C4-2B (cell line): ENCODE measurements at regions not wholly inside any gene's neighbourhood (a gene's known extent, or its start where the extent isn't known, plus 50 kb on each side); places are given as distances from the start of the nearest gene placed in this dataset.

Experiments used
- ZFX ChIP-seq: fragments of 450-650 bp; IDR thresholded peaks from 2 replicates; pipeline ENCODE4 v1.6.1; 2017
- TF ChIP-seq, protein P1 (sequence below): fragments of 450-650 bp; conservative IDR thresholded peaks from 2 replicates; pipeline ENCODE4 v1.5.1; 2017; ENCODE audit warnings: mild to moderate bottlenecking

DNA sequence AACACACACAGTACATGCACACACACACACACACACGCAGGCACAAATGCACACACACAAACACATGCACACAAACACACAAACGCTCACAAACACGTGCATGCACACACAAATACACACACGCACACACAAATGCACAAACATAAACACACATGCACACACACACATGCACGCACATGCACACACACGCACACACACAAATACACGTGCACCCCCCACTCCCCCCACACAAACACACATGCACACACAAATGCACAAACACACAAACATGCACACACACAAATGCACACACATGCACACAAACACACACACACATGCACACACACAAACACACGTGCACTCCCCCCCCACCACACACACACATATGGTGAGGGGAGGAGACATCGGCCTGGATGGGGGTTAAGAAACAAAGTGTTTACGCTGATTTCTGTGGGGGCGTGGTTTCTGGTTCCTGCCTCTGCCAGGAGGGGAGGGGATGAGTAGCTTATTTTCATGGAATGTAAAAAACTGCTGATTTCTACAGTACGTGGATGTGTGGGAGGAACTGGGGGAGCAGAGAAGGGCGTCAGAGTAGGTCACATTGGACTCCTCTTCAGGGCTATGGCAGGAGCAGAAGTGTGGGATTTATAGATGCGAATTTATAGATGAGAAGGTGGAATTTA, 607.2 kb downstream of the QKI start:
- TF ChIP-seq, protein P1, sequence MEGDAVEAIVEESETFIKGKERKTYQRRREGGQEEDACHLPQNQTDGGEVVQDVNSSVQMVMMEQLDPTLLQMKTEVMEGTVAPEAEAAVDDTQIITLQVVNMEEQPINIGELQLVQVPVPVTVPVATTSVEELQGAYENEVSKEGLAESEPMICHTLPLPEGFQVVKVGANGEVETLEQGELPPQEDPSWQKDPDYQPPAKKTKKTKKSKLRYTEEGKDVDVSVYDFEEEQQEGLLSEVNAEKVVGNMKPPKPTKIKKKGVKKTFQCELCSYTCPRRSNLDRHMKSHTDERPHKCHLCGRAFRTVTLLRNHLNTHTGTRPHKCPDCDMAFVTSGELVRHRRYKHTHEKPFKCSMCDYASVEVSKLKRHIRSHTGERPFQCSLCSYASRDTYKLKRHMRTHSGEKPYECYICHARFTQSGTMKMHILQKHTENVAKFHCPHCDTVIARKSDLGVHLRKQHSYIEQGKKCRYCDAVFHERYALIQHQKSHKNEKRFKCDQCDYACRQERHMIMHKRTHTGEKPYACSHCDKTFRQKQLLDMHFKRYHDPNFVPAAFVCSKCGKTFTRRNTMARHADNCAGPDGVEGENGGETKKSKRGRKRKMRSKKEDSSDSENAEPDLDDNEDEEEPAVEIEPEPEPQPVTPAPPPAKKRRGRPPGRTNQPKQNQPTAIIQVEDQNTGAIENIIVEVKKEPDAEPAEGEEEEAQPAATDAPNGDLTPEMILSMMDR: no peak
- no peak for TF ChIP-seq ZFX
